HEK293 (cell line): ENCODE measurements at regions not wholly inside any gene's neighbourhood (a gene's known extent, or its start where the extent isn't known, plus 50 kb on each side); places are given as distances from the start of the nearest gene placed in this dataset.

ENCODE experiments used
- CTCF ChIA-PET: fragments of 350-600 bp; formaldehyde crosslinking; extraction: SDS; loops from one replicate; lab custom pipeline; 2021; ENCODE audit warnings: antibody characterized with exemption; lab: Yijun Ruan, JAX
- POLR2A ChIA-PET: fragments of 300-600 bp; formaldehyde crosslinking; extraction: SDS; loops from one replicate; lab custom pipeline; 2020; ENCODE audit warnings: antibody characterized with exemption, inconsistent platforms; lab: Yijun Ruan, JAX
- H3K27ac ChIP-seq: fragments of 200-500 bp; sonication (Bioruptor generic); 2 replicates; pipeline ENCODE4 v1.5.1; 2014; ENCODE audit warnings: low read depth, low read length, control low read depth, inconsistent platforms; ENCODE audit errors: extremely low read depth
- H3K36me3 ChIP-seq, 2 experiments: fragments of 200-500 bp in 1 of 2; sonication (Bioruptor generic) in 1 of 2; 1 replicate in 1 of 2; 2 replicates in 1 of 2; pipeline ENCODE4 v1.5.1; 2014 to 2017; ENCODE audit warnings: inconsistent platforms in 2 of 2, low read length in 2 of 2; ENCODE audit not compliant: control insufficient read depth in 2 of 2, insufficient read depth in 1 of 2
- H3K4me1 ChIP-seq: fragments of 200-500 bp; sonication (Bioruptor generic); 2 replicates; pipeline ENCODE4 v1.5.1; 2014; ENCODE audit warnings: mild to moderate bottlenecking, low read length, inconsistent platforms; ENCODE audit not compliant: control insufficient read depth, insufficient read depth
- H3K4me3 ChIP-seq: 2 replicates; pipeline ENCODE4 v1.5.1; 2011; ENCODE audit warnings: low read depth, mild to moderate bottlenecking, control low read depth, low read length, moderate library complexity
- H3K9me3 ChIP-seq: fragments of 200-500 bp; sonication (Bioruptor generic); 2 replicates; pipeline ENCODE4 v1.5.1; 2014; ENCODE audit warnings: low read depth, low read length, inconsistent platforms; ENCODE audit not compliant: control insufficient read depth, insufficient read depth
- BCL11A ChIP-seq: fragments of 450-650 bp; formaldehyde crosslinking; IDR thresholded peaks from 2 replicates; pipeline ENCODE4 v1.5.1; 2016; ENCODE audit warnings: low read depth, missing biosample characterization, missing genetic modification characterization
- GLIS1 ChIP-seq: fragments of 450-650 bp; formaldehyde crosslinking; IDR thresholded peaks from 2 replicates; pipeline ENCODE4 v1.5.1; 2016; ENCODE audit warnings: missing biosample characterization, missing genetic modification characterization
- PATZ1 ChIP-seq: fragments of 450-650 bp; formaldehyde crosslinking; IDR thresholded peaks from 2 replicates; pipeline ENCODE4 v1.5.1; 2016; ENCODE audit warnings: missing biosample characterization, missing genetic modification characterization
- PRDM2 ChIP-seq: fragments of 450-650 bp; formaldehyde crosslinking; IDR thresholded peaks from 2 replicates; pipeline ENCODE4 v1.5.1; 2016; ENCODE audit warnings: missing biosample characterization, missing genetic modification characterization, borderline replicate concordance
- PRDM6 ChIP-seq: fragments of 450-650 bp; formaldehyde crosslinking; IDR thresholded peaks from 2 replicates; pipeline ENCODE4 v1.5.1; 2017; ENCODE audit warnings: missing biosample characterization, missing genetic modification characterization
- RBAK ChIP-seq: fragments of 450-650 bp; formaldehyde crosslinking; IDR thresholded peaks from 2 replicates; pipeline ENCODE4 v1.5.1; 2016; ENCODE audit warnings: missing biosample characterization, missing genetic modification characterization
- TSHZ1 ChIP-seq: fragments of 450-650 bp; formaldehyde crosslinking; IDR thresholded peaks from 2 replicates; pipeline ENCODE4 v1.5.1; 2016; ENCODE audit warnings: missing biosample characterization, missing genetic modification characterization, borderline replicate concordance
- YY1 ChIP-seq: fragments of 450-650 bp; formaldehyde crosslinking; IDR thresholded peaks from 2 replicates; pipeline ENCODE4 v1.5.1; 2018; ENCODE audit warnings: missing biosample characterization, missing genetic modification characterization
- ZBTB17 ChIP-seq: fragments of 450-650 bp; formaldehyde crosslinking; IDR thresholded peaks from 2 replicates; pipeline ENCODE4 v1.5.1; 2016; ENCODE audit warnings: missing biosample characterization, missing genetic modification characterization
- ZBTB20 ChIP-seq: fragments of 450-650 bp; formaldehyde crosslinking; IDR thresholded peaks from 2 replicates; pipeline ENCODE4 v1.5.1; 2016; ENCODE audit warnings: missing biosample characterization, missing genetic modification characterization
- ZFHX2 ChIP-seq: fragments of 450-650 bp; formaldehyde crosslinking; conservative IDR thresholded peaks from 2 replicates; pipeline ENCODE4 v1.5.1; 2016; ENCODE audit warnings: missing biosample characterization, missing genetic modification characterization
- ZIC2 ChIP-seq: fragments of 450-650 bp; formaldehyde crosslinking; IDR thresholded peaks from 2 replicates; pipeline ENCODE4 v1.5.1; 2016; ENCODE audit warnings: missing biosample characterization, missing genetic modification characterization
- ZNF169 ChIP-seq: fragments of 450-650 bp; formaldehyde crosslinking; IDR thresholded peaks from 2 replicates; pipeline ENCODE4 v1.5.1; 2016; ENCODE audit warnings: missing biosample characterization, missing genetic modification characterization
- ZSCAN16 ChIP-seq: fragments of 450-650 bp; formaldehyde crosslinking; IDR thresholded peaks from 2 replicates; pipeline ENCODE4 v1.5.1; 2016; ENCODE audit warnings: missing biosample characterization, missing genetic modification characterization
- ZSCAN23 ChIP-seq: fragments of 450-650 bp; formaldehyde crosslinking; IDR thresholded peaks from 2 replicates; pipeline ENCODE4 v1.5.1; 2016; ENCODE audit warnings: missing biosample characterization, missing genetic modification characterization
- ZSCAN5A ChIP-seq: fragments of 450-650 bp; formaldehyde crosslinking; IDR thresholded peaks from 2 replicates; pipeline ENCODE4 v1.5.1; 2016; ENCODE audit warnings: missing biosample characterization, missing genetic modification characterization

DNA sequence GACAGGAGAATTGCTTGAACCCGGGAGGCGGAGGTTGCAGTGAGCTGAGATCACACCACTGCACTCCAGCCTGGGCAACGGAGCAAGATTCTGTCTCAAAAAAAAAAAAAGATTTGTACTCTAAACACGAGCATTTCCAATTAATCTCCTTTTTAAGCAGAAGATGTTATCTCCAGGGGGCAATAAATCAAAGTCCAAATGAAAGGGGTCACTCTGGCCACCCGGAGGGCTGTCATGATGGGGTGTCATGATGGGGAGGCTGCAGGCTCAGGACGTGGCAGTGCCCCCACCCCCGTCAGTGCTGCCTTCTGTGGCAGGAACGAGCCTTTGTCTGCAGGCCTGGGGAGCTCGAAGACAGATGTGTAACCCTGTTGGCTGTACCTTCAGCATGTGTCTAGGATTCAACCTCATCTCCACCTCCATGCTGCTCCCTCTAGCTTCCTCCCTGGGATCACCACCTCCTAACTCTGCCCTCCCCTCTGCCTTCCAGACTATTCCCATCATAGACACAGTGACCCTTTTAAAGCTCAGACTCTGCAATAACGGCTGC, 76.9 kb upstream of the YWHAQ start:
- Histone ChIP-seq H3K36me3 (no peaks in the 10 kb centered on the region), H3K27ac (no peak overlapping the region)
- TF ChIP-seq RBAK (no peak), ZSCAN16 (tag by site-specific recombination) (no peak), ZSCAN23 (tag by site-specific recombination) (no peak), PRDM2 (tag by site-specific recombination) (no peak), BCL11A (tag by site-specific recombination) (no peak), TSHZ1 (tag by site-specific recombination) (no peak), ZSCAN5A (no peak), ZNF169 (tag by site-specific recombination) (no peak)
- TF ChIP-seq, all 188 proteins: peak for 0
- Histone ChIP-seq H3K4me1 (no peaks in the 10 kb centered on the region; the same call in 1 of the 2 replicates), H3K4me3 (no peak overlapping the region), H3K9me3 (no peaks in the 10 kb centered on the region)
- ChIA-PET CTCF (no interaction called here), POLR2A (no interaction called here)

- TF ChIP-seq ZBTB17 (tag by site-specific recombination) (no peak), PRDM6 (tag by site-specific recombination) (no peak), ZIC2 (tag by site-specific recombination) (peak; percentile 59), ZFHX2 (peak; percentile 59), ZBTB20 (tag by site-specific recombination) (no peak), YY1 (no peak), GLIS1 (tag by site-specific recombination) (no peak), PATZ1 (tag by site-specific recombination) (no peak)
- H3K27ac ChIP-seq, result no peak overlapping the region
- no peak overlapping the region for H3K4me3 ChIP-seq
- no peaks in the 10 kb centered on the region for H3K4me1 ChIP-seq
- H3K36me3 ChIP-seq, result no peaks in the 10 kb centered on the region
- CTCF ChIA-PET, result no interaction called here
- POLR2A ChIA-PET, result no interaction called here
- H3K9me3 ChIP-seq, result no peaks in the 10 kb centered on the region
Measured at GRCh38 chr2:9708683-9709538, 78.1 kb upstream of the YWHAQ start.
